Right forelimb (tissue), 1 donor: ENCODE measurements at regions not wholly inside any gene's neighbourhood (a gene's known extent, or its start where the extent isn't known, plus 50 kb on each side); places are given as distances from the start of the nearest gene placed in this dataset.

Experiments used
- DNase-seq: peaks from one replicate; pipeline ENCODE4 v3.0.0-alpha.2; 2018

DNA sequence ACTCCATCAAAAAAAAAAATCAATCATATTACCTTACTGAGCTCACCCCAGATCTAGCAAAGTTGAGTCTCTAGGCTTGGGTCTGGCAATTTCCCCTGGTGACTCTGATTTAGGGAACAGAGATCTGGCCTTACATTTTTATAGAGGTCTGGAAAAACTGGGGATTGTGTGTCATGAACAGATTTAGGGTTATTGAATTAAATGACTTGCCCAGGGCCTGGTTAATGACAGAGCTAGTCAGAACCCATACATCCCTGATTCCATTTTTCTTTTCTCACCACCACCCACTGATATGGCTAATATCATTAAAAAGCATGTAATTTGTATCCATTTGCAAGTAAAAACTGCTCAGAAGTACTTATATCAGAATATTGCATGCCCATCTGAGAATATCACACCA, 163.4 kb upstream of the OGFRL1 start:
- no peak for DNase-seq

DNA sequence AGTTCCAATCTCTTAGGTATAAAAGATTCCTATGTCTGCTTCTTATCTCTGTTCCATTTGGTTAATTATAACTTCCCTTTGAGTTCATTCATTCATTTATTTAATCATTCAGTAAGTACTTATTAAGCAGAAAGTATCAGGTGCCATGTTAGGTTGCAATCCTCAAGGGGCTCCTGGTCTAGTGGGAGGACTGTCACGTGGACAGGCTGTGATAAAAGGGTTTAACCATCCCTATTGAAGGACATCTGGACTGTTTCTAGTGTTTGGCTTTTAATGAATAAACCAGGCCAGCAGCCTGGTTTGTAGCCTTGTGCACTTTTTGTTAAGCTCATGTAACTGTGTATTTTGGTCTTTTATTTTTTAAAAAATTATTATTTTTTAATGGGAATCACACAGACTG, 162.1 kb upstream of the OGFRL1 start:
- DNase-seq: no peak

DNA sequence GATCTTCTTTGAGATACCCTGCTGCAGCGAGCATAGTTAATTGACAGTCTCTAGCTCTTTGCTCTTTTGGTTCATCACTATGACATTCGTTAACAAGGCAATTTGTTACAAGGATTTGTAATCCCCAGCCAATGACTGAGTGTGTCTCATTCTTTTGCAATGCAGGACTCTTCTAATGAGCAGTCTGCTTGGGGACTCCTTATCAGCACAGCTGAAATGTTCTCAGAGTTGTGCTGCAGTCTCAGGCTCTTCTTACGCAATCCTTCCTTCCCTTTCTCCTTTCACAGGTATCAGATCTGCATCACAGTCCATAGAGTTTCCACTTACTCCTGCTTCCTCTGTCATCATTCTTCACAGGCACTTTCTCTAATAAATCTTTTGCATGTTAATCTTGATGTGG, 161.2 kb upstream of the OGFRL1 start:
- no peak for DNase-seq

DNA sequence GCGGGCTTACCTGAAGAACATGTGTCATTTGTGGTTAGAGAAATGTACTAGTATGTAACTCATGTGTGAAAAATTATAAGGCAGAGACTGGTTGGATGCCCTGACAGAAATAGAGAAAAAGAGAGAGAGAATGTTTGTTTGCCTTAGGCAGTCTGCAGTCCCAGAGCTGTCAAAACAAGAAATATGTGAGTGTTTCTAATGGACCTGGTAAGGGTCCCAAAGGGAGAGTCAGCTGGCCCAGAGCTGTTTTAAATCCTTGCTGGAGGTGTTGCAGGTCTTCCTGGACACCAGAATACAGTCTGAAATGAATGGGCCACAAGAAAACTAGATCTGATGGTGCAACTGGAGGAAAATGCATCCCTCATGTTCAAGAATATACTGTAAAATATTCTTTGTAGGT, 158.3 kb upstream of the OGFRL1 start:
- DNase-seq: no peak

DNA sequence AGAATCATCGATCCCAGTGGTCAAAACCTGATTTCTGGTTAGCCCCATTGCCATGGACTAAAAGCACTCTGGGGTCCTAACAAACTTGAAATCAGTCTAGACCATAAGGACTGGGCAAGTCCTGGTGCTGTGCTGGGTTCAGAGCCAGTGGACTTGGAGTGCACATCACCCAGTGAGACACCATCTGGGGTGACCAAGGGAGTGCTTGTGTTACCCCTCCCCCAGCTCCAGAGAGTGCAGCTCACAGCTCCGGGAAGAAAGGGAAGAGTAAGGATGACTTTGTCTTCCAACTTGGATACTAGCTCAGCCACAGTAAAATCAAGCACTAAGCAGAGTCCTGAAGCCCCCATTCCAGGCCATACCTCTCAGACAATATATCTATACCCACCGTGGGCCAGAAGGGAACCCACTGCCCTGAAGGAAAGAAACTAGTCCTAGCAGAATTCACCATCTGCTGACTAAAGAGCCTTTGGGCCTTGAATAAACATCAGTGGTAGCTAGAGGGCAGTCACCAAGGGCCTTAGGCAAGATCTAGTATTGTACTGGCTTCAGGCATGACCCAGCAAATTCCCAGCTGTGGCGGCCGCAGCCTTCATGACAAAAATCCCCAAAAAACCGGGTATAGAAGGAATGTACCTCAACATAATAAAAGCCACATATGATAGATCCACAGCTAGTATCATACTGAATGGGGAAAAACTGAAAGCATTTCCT, 153.5 kb upstream of the OGFRL1 start:
- no peak for DNase-seq

DNA sequence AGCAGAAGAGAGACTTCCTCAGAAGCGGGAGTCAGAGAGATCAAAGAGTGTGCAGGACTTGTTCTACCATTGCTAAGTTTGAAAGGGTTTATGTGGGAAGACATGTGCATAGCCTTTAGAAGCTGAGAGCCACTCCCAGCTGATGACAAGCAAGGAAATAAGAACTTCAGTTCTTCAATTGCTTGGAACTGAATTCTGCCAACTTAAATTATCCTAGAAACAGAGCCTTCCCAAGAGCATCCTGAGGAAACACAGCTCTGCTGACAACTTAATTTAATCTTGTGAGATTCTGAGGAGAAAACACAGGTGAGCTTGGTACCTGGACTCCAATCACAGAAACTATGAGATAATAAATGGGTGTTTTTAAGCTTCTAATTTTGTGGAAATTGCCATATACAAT, 150.6 kb upstream of the OGFRL1 start:
- no peak for DNase-seq

DNA sequence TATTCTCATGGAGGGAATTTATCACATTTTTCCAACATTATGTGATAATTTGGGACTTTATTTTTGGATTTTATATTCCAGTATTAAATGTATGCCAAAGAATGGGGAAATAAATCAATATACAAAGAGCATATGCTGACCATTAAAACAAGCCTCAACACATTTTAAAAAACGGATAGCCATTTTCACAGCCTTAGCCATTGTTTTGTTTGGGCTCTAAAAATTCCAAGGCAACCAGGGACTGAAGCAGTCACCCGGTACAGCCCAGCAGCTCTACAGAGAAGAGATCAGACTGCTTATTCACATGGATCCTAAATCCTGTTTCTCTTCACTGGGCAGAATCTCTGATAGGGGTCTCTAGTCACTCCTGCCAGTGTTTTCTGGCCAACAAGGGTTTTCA, 150.2 kb upstream of the OGFRL1 start:
- no peak for DNase-seq

DNA sequence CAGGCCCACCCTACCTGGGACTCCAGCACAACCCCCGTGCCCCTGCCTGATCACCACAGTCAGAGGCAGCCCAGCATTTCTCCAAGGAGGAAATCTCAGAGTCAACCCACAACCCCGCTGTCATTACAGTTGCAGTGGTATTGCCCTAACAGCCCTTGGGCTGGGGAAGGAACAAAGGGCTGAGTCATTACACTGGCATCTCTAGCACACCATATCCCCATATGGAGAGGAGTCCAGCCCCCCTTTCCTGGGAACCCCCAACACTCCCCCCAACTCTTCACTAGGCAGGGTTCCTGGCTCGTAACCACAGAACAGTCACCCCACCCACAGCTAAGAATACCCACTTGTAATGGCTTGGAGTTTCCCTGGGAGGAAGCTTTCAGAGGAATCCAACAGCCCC, 149.4 kb upstream of the OGFRL1 start:
- no peak for DNase-seq

DNA sequence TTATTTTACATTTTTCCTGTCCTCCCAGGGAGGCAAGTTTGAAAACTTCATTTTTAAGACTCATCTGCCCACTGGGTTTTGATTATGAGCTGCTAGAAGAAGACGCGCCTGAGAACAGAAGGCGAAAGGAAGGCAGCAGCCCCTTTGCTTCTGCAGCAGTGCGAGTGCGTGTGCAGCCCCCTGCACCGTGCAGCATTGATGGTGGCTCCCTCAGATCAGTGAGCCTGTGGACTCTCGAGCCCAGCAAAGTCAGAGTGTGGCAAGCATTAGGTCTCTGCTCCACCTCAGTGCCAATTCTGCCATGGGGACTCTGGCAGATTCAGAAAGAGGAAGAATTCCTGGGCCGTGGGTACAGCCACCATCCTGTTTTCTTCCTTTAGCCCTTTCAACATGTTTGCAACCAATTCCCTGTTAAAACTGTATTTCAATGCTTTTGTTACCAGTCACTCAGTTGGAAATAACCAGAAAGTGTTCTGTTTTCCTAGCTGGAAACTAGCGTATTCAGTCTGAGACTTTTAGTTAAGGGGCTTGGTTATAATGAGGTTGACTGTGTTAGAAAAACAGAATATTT, 134.8 kb upstream of the OGFRL1 start:
- no peak for DNase-seq

DNA sequence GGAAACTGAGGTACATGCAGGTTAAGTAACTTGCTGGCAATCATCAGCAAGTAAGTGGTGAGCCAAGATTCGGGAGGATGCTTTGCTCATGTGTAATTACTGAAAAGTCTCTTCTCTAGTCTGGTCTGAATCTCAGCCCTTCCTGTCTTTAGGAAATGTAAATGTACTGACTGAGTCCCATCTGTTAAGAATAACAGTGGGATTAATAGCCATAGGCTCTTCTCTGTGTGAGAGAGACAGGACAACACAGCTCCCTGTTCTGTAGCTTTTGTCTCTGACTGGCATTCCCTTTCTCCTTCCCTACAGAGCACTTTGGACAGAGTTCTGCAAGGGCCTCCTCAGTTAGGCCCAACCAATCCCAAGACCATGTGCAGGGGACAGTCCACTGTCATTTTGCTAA, 131.3 kb upstream of the OGFRL1 start:
- no peak for DNase-seq

DNA sequence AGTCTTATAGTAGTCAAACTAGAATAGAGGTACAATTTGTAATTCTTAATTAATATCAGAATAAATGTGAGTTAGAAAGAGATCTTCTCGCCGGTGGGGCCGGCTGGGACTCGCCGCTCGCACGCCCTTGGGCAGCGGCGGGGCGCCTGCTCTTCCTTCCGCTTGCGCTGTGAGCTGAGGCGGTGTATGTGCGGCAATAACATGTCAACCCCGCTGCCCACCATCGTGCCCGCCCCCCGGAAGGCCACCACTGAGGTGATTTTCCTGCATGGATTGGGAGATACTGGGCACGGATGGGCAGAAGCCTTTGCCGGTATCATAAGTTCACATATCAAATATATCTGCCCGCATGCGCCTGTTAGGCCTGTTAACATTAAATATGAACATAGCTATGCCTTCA, 123.7 kb upstream of the OGFRL1 start:
- DNase-seq: no peak

DNA sequence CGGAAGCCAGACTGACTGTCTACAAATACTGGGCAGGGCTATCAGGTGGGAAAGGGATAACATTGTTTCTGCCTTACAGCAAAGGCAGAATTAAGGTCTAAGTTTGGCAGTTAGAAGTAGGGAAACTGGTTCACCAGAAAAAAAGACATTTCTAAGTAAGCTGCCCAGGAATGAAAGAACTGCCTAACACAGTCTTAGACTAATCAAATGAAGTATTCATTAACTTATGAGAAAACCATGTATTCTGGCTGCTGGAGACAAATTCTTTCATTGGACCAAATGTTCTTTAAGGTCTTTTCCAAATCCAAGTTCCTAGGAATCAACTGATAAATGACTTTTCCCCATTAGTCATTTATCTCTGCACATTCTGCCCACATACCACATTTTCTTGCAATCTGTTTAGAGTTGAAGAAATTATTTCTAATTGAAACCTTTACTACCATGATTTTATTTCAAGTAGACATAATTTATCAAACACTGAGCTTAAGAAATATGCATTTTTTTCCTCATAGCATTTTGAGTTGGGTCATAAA, 120.3 kb upstream of the OGFRL1 start:
- no peak for DNase-seq

DNA sequence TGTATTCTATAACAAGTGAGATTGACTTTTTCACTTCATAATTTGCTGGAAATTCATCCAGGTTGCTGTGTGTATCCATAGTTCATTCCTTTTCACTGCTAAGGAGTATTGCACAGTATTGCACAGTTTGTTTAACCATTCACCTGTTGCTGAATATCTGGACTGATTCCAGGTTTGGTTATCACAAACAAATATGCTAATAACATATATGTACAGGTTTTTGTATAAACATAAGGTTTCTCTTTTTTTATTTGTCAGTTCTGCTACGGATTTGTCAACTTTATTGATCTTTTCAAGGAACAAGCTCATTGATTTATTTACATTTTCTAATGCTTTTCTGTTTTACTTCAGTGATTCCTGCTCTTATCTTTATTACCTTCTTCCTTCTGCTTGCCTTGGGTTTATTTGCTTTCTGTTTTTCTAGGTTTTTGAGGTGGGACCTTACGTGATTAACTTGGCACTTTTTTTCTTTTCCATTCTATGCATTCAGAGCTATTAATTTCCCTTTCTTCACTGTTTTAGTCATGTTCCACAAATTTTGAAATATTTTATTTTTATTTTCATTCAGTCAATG, 117.0 kb upstream of the OGFRL1 start:
- DNase-seq: no peak

DNA sequence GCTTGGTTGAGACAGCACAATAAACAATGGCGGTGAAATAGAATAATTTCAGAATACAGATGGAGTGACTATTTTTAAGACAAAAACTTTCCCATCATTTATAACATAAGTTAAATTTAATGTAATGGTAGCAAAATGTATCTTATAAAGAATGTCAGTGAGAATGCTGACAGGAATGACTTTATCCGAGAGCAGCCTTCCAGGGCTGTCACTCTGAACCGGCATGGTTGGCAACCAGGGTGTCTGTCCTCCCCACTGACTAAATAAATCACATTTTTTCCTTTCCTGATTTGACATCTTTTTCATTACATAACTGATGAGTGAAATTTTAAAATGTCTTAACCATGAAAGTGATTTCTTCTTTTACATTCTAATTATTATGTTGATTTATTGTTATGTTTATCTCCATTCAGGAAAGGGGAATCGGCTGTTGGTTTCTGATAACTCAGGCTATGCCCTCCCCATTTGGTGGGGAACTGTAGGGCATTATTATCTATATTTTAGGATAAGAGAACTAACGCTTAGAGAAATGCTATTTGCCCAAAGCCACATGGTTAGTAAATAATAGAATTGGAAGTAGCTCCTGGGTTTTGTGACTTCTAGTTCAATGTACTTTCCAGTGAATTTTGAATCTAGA, 109.2 kb upstream of the OGFRL1 start:
- DNase-seq: no peak

DNA sequence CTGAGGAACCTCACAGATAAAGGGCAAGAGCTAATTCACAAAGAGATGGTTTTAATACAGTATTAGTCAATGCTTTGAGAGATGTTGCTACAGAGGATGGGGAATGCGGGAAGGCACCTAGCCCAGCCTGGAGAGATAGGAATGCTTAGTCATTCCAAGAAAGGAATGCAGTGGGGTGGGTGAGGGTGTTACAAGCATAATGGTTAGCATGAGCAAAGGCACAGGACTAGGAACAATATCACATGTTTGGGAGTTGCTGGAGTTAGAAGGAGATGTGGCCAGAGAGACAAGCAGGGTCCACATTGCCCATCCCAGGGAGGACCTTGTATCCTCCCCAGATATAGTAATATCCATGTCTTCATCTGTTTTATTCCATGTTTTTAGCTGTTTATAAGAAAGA, 107.0 kb upstream of the OGFRL1 start:
- no peak for DNase-seq

DNA sequence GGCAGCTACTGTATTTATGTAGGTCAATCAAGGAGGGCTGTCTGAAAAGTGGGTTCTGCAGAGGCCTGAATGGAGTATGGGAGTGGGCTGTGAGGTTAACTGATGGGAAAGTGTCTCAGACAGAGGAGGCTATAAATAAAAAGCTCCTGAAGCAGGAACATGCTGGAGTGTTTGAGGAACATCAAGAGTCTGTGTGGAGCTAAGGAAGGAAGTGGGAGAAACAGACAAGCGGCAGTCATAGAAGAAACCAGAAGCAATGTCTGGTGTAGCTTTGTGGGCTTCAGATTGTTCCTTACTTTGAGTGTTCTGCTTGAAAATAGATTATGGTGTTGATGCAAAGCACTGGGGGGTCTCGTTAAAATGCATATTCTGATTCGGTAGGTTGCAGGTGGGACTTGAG, 101.5 kb upstream of the OGFRL1 start:
- DNase-seq: no peak

DNA sequence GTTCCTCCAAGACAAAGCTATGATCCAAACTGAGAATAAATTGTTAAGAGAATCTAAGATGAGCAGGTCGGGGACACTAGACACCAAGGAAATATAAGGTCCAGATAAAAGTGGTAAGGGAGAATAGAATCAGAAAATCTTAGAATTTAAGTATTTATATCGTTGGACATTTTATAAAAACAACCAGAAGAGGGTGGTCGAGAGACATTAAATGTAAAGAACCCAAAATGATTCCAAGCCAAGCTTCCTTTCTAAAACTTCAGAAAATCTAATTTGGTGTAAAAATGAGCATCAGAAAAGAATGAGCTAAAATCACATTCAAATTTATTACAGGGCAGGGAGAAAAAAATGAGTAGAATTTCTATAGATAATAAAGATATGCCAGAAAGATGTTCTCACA, 97.8 kb upstream of the OGFRL1 start:
- no peak for DNase-seq

DNA sequence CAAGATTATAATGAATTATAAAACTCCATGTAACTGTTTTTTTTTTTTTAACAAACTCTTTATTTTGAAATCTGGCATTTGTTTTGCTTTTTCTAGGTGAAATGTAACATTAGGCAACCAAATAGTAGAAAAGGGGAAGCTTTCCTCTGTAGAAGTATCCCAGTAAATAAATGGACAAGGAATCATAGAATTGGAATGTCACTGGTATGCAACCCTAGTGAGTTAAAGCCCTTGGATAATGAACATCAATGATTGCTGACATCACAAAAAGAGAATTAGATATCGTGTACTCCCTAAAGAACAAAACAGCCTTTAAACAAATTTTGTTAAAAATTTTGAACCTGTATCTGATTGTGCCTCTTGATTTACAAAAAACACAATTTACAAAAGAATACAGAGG, 93.9 kb upstream of the OGFRL1 start:
- DNase-seq: no peak

DNA sequence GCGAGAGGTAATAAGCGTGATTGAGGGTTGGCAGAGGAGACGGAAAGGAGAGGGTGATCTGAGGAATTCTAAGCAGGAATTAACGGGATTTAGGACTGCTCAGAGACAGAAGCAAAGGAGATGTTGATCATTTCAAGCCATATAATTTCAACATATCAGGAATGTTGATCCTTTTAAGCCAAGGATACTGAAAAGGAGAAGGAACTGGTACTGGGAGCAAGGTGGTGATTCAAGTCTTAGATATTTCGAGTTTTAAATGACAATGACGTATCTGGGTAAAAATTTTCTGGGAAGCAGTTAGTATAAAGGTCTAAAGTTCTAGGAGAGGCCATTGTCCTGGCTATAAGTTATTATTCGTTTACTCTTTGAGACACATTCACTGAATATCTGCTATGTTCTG, 91.3 kb upstream of the OGFRL1 start:
- no peak for DNase-seq

DNA sequence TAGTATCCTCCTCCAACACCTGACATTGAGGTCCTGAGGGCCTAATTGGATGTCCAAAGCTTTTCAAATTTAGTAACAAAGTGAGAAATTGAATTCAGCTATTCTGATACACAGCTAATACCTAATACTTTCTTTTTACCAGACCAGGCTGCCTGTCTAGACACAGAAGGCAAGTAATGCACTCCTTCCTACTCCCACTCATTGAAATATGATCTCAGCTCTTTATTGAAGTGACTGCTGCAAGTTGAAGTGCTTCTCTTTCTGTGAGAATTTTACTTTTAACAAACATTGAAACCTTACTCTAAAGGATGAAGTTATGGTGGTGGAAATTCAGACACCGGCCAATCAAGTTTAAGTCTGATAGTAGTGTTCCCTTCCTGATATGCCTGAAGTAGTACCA, 90.8 kb upstream of the OGFRL1 start:
- DNase-seq: no peak

DNA sequence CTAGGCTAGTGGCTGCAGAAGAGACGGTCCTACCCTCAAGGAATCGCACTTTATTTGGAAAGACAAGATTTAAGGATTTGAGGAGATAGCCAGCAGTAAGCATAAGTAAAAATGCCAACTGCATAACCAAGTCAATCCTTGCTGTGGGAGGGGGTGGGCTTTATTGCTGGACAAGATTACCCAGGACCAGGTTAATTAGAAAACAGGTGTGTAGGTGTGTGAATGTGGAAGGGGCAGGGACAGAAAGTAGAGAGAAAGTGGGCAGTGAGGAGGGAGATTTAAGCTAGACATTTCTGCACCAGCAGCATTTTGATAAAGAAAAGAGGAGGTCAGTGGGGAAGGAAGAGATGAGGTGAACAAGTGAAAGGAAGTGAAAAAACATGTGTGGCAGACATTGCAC, 89.7 kb upstream of the OGFRL1 start:
- no peak for DNase-seq

DNA sequence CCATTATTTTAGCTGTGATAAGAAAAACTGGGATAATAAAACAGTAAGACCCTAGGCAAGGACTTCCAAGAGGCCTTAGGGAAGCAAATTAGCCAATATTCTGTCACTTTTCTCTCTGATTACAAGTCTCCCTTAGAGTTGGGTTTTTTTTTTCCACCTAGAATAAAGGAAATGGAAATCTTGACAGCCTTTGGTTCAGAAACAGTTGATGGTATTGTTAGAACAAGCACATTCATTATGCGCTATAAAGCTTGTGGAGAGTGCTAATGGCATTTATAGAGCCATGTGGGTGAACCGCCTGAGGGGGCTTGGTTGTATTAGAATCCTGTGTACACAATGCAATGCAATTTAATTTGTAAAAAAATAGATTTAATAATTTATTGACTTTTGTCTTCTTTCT, 88.9 kb upstream of the OGFRL1 start:
- DNase-seq: no peak

DNA sequence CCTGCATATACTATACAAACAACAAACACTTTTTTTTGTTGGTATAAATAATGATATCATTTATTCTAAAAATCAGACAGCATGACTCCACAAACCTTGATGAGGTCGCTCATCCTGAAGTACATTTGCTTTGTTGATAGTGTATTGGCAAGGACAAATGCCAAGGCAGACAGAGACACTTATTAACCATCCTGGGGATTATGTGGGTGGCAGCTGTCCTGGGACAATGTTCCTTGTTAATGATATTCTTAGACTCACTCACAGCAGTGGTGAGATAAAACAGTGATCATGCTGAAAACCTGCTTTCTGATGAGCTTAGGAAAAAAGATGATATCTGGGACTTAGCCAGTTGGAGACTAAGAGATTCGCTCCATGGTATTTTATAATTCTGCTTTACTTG, 85.4 kb upstream of the OGFRL1 start:
- no peak for DNase-seq

DNA sequence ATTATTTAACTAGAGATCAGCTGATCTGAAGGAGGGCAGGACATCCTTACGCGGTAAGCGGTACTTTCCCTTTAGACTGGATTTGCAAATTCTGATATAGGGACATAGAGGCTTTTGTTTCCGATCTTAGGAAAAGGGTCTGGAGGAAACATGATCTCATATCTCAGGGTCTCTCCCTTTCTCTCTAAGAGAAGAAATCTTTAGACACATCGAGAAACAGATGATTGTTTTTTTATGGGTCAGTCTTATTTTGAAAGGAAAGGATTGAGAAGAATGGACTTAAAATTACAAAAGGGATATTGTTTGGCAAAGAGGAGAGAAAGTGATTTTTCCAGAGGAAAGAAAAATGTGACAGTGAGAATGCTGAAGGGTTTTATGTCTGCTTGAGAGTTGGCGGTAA, 83.9 kb upstream of the OGFRL1 start:
- DNase-seq: no peak
